Activated T-cell treated with anti-CD3 and anti-CD28 coated beads, Interleukin-2, amount 50 U/mL, for 48 hours (primary cell): ENCODE measurements at regions not wholly inside any gene's neighbourhood (a gene's known extent, or its start where the extent isn't known, plus 50 kb on each side); places are given as distances from the start of the nearest gene placed in this dataset.
"Not testable (repeated sequence)": the region's sequence is repeated elsewhere in the genome, so short reads cannot be mapped to it uniquely, and the experiment has no call there.

Source experiments
- DNase-seq, 2 experiments: peaks; one replicate each; pipeline ENCODE4 v3.0.0-alpha.2; 2020

GRCh38 chr5:176748073-176748966 is 62.0 kb upstream of the UNC5A start:
- no peak for DNase-seq

GRCh38 chr5:176748967-176749935 is 61.1 kb upstream of the UNC5A start:
- no peak for DNase-seq

- DNase-seq = no peak
These were observed 60.2 kb upstream of the UNC5A start for GRCh38 chr5:176750144-176750543.

GRCh38 chr5:176754376-176754973 is 55.9 kb upstream of the UNC5A start:
- DNase-seq = no peak

GRCh38 chr5:176755593-176755992 is 54.8 kb upstream of the UNC5A start:
- DNase-seq = not testable (repeated sequence)

- DNase-seq = not testable (repeated sequence)
These were observed 52.8 kb upstream of the UNC5A start for GRCh38 chr5:176757569-176757968.
